H1 (cell line): ENCODE measurements at regions not wholly inside any gene's neighbourhood (a gene's known extent, or its start where the extent isn't known, plus 50 kb on each side); places are given as distances from the start of the nearest gene placed in this dataset.

ENCODE experiments used
- CTCF ChIP-seq, 3 experiments: IDR thresholded peaks; 1 replicate in 2 of 3; 2 replicates in 1 of 3; pipeline versions ENCODE4 v1.5.1 to v1.6.1; 2011; ENCODE audit warnings: low read length in 3 of 3, mild to moderate bottlenecking in 3 of 3, inconsistent platforms in 2 of 3, low read depth in 1 of 3, moderate library complexity in 1 of 3; ENCODE audit not compliant: insufficient read depth in 1 of 3; ENCODE audit errors: control extremely low read depth in 1 of 3
- EP300 ChIP-seq, 2 experiments: IDR thresholded peaks; 1 replicate in 1 of 2; 2 replicates in 1 of 2; pipeline ENCODE4 v1.6.1; 2011 to 2012; ENCODE audit warnings: low read depth in 2 of 2, low read length in 2 of 2, mild to moderate bottlenecking in 2 of 2, borderline replicate concordance in 1 of 2, inconsistent platforms in 1 of 2, moderate library complexity in 1 of 2
- EZH2 ChIP-seq: fragments of 200-600 bp; sonication (generic); IDR thresholded peaks from 2 replicates; pipeline ENCODE4 v1.7.1; 2012; ENCODE audit warnings: low read depth, mild to moderate bottlenecking, moderate library complexity, low read length, inconsistent platforms; ENCODE audit not compliant: severe bottlenecking
- RAD21 ChIP-seq, 2 experiments: IDR thresholded peaks in 1 of 2; conservative IDR thresholded peaks in 1 of 2; 2 replicates each; pipeline ENCODE4 v1.6.1; 2011; ENCODE audit warnings: low read depth in 2 of 2, low read length in 2 of 2, improper control_type of control experiment in 1 of 2, inconsistent platforms in 1 of 2, mild to moderate bottlenecking in 1 of 2, moderate library complexity in 1 of 2
- RFX5 ChIP-seq: IDR thresholded peaks from 2 replicates; pipeline ENCODE4 v1.6.1; 2011; ENCODE audit warnings: low read depth, low read length, improper control_type of control experiment, borderline replicate concordance
- RNF2 ChIP-seq: fragments of 200-900, 300-1000 bp; sonication (generic); IDR thresholded peaks from 2 replicates; pipeline ENCODE4 v1.7.1; 2016; ENCODE audit warnings: borderline replicate concordance, low read depth, mild to moderate bottlenecking, antibody characterized with exemption, low read length; ENCODE audit not compliant: poor library complexity, severe bottlenecking; ENCODE audit errors: missing control alignments
- TEAD4 ChIP-seq: IDR thresholded peaks from 2 replicates; pipeline ENCODE4 v1.6.1; 2012; ENCODE audit warnings: low read depth, low read length, inconsistent platforms, mixed read lengths

- TF ChIP-seq RFX5 (no peak), CTCF (IDR thresholded peaks at IDR 0.05; ENCODE audit: control extremely low read depth in 1 of 3, insufficient read depth in 1 of 3, low read depth in 1 of 3, low read length in 3 of 3) (no peak), RNF2 (no peak), RAD21 (IDR thresholded peaks at IDR 0.05 in 1 of 2, conservative IDR thresholded peaks at IDR 0.05 in 1 of 2; ENCODE audit: low read depth in 2 of 2, low read length in 2 of 2) (no peak), TEAD4 (no peak), EZH2 (no peak), EP300 (IDR thresholded peaks at IDR 0.05; ENCODE audit: borderline replicate concordance in 1 of 2, low read depth in 2 of 2, low read length in 2 of 2) (no peak)
These were observed 968.5 kb upstream of the GJE1 start for GRCh38 chr6:141164042-141164743.
